CD4-positive, alpha-beta T cell treated with Interleukin-17A for 1 hour (primary cell): ENCODE measurements at regions not wholly inside any gene's neighbourhood (a gene's known extent, or its start where the extent isn't known, plus 50 kb on each side); places are given as distances from the start of the nearest gene placed in this dataset.

Source experiments
- DNase-seq: peaks from one replicate; pipeline ENCODE4 v3.0.0-alpha.2; 2020

DNA sequence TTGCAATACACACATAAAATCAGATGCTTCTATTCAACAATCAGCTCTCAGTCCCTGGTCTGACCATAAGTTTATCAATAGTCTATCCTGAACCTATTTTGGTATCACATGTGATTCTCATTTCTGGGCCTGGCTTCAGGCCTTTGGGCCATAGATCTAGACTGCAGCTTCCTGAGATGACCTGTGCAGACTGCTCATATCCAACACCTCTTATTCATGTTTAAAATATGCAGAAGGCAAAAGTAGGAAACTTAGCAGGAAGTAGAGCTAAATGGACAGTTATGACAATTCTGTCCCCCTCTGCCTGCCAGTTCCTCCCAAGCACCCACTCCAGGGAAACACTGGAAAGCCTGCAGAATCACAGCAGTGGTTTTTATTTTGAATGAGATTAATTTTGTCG, 53.3 kb downstream of the C7orf25 start:
- DNase-seq = no peak

DNA sequence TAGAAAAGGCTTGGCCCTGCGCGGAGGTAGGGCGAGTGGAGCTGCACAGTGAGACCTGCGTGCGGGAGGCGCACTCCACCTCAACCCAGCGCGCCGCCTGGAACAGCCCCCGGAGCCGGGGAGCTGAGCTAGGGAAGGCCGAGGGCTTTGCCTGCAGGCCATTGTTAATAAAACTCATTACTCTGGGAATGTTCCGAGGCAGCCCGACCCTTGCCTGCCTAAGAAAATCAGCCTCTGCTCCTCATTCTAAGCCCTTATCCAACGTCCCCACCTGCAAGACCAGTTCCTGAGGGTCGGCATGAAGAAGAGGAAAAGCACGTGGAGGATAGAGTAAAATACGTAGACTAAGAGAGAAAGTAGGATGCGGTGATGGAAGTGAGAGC, 55.3 kb downstream of the C7orf25 start:
- DNase-seq = no peak

DNA sequence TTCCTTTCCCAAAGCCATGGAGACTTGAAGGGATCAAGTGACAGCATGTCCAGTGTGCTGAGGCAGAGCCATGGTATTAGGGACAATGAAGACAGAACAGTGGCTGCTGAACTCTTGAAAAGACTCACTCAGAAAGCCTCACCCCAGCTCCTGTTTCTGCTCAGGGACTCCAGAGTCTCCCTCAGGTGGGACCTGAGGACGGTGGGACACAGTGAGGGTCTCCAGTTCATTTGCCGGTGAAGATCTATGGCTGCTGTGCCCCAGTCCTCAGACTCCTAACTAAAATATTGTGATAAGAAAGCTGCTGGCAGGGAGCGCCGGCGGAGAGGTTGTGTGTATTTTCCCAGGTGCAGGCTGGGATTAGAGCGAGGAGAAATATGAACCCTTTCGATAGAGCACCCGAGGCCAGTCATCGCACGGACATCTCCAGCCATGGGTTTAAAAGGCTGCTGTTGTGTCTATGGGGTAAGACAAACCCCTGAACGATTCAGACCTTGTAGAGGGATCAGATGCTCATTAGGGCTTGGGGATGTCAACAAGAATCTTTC, 57.2 kb downstream of the C7orf25 start:
- DNase-seq = no peak

DNA sequence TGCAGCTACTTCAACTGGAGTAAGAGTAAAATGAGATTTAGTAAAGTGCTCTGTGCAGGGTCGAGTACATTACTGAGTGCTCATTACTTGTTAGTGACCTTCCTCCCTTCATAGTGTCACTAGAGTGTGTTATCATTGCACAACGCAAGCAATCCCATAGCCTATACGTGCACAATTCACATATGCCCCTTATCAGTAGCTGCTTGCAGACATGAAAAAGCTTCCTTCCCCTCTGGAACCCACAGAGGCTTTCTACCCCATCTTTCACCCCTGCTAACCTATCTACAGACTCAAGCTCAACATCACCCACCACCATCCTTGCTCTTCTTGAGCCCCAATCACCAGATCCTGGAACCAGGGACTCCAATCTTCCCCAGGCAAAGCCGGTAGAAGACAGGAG, 59.3 kb downstream of the C7orf25 start:
- no peak for DNase-seq

DNA sequence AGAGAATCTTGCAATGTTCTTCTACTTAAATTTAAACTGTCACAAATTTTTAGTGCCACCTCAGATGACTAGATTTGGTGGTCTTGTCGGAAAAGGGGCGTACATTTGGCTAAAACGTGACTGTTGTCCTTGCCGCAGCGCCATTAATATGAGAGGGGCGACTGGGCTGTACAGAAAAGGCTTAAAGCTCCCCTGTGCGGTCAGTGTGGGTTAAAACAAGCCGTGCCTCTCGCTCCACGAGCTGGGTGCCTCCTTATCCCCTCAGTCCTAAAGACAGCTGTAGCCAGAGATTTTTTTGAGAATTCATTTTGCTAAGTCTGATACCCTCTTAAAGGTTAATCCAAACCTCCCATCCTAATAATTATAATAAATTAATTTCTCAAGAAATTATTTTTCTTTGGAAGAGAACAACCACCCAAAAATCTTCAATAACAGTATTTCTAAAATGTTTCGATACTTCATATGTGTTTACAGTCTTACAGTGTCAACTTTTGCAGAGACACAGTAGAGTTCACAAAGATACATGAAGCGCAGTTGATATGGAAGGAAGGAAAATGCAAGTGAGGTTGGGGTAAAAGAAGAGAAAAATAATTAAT, 68.6 kb downstream of the C7orf25 start:
- DNase-seq = no peak

DNA sequence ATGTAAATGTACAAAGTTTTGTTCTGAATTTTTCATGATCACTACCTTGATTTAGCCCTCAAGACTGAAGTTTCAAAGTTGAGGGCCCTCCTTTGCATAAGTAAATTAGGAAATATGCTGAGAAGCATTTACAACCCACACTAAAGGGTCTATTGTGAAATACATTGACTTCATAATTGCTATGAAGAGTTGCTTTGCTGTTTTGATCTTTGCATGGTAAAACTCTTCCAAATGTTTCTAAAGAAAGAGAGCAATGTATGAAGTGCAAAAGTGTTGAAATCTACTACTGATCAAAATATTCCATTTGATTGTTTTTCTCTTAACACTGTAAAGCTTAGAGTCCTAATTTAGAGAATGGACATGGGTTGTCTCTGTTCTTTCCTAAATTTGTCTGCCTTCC, 77.2 kb downstream of the C7orf25 start:
- no peak for DNase-seq

DNA sequence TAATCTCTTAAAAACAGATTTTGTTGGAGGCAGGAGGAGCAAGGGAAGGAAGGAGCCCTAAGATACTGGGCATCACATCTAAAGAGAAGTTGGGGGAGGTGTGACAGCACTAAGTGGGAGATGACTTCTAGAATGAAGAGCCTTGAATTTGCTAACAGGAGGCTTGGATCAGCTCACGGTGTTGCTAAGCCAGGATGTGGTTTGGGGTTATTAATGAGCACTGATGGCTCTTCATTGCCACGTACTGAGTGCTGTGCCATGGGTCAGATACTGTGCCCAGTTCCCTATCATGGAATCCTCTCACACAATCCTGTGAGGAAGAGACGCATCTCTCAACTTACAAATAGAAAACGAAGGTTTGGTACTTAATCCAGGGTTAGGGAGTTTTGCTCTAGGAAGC, 78.5 kb downstream of the C7orf25 start:
- DNase-seq = no peak

DNA sequence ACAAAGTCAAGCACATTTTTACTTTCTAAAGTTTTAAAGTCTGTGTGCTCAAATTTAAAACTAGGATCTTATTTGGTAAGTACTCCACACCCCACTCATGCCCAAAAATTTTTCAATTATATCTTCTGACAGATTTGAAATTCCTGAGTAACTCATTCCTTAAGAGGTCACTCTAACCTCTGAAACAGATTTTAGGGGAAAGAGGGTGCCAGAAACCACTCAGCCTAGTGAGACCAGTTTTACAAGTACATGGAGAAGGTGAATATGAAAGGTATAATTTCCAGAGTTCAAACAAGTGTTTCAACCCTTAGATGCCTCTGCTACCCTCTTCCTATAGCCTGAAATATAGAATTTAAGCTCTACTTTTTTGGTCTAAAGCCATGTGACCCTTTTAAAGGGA, 79.2 kb downstream of the C7orf25 start:
- no peak for DNase-seq

DNA sequence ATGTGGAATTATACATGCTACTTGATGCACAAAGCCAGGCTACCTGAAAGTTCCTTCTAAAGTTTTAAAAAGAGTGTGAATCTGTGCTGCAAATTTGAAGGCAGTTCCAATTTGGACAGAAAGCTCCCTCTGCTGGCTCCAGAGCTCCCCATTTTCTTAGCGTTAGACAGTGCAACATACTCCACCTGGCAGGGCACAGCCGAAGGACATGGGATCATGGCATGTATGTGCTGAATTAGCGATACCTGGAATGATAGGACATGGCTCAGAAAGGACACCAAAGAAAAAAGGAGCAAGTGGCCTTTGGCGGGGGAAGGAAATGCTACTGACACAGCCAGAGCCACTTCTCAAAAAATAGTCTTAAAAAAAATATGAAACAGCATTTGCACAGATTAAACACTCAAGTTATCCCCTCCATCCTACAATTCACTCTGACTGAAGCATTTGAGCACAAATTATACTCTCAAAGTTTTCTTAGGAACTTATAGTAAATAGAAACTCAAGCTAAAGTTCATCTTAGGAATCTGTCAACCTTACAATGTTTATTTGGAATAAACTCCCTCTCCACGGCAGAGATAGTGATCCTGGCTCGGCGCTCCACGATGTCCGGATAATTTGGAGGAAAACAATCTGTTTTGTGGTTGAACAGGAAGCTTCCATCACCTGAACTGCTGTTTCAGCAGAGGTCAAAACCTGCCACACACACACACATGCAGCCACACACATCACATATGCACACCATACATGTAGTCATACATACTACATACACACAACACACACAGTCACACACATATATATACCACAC, 80.0 kb downstream of the C7orf25 start:
- no peak for DNase-seq

DNA sequence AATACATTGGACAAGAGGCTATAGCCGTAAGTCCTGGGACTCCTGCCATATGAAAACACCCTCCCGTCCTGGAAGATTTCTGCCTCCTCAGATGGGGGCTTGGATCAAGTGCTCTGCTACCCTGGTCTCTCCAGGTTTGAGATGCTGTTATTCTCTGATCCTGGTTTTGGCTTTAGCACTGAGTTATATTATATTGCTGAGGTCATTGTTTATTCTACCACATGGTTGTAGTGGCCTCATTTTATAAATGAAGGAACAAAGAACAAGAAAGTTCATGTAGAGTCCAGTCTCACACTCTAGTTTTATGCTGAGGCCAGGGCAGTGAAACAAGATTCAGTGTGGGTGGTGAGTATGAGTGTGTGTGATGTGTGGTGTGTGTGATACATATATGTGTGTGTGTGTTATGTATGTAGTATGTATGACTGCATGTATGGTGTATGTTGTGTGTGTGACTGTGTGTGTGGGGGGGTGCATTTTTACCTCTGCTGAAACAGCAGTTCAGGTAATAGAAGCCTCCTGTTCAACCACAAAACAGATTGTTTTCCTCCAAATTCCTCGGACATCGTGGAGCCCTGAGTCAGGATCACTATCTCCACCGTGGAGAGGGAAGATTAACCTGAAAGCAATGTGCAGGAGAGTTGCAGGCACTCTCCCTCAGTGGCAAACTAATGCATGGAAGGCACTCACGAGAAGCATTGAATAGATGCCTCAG, 80.7 kb downstream of the C7orf25 start:
- DNase-seq = no peak

DNA sequence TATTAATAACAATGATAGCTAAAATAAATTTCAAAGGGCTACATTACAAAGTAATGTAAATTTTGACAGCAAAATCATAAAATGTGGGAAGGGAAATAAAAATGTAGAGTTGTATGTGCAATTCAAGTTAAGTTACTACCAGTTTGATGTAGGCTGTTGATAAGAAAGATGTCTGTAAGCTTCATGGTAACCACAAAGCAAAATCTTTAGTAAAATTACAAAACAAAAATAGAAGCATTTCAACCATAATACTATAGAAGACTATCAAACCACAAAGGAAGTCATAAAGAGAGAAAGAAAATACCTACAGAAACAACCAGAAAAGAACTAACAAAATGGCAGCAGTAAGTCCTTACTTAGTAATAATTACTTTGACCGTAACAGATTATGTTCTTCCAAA, 99.1 kb downstream of the C7orf25 start:
- DNase-seq = no peak

DNA sequence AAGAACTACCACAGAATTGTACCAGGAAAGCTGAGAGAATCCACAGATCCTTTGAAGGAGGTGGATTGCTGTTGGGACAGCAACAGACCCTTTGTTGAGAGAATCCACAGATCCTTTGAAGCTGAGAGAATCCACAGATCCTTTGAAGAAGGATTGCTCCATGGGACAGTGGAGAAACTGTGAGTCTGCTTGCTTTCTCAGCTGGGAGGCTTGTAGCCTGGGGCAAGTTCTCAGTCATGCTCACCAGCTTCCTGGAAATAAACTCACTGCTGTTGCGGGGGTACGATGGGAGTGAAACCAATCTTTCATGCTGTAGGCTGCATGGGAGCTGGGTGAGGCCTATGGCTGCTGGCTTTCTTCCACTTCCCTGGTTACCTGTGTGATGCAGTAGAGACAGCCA, 106.3 kb downstream of the C7orf25 start:
- no peak for DNase-seq

DNA sequence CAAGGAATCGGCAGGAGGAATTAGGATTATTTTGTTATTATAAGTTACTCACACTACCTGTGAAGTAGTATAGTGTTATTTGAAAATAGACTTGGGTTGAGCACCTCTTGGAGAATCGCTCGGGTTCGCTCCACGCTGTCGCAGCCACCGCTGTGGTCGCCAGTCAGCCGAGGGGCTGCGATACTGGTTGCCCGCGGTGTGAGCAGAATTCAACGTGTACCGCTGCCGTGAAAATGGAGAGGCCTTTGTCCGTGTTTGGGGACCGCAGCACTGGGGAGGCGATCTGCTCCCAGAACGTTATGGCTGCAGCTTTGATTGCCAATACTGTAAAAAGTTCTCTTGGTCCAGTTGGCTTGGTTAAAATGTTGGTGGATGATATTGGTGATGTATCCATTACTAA, 117.2 kb downstream of the C7orf25 start:
- DNase-seq = no peak

DNA sequence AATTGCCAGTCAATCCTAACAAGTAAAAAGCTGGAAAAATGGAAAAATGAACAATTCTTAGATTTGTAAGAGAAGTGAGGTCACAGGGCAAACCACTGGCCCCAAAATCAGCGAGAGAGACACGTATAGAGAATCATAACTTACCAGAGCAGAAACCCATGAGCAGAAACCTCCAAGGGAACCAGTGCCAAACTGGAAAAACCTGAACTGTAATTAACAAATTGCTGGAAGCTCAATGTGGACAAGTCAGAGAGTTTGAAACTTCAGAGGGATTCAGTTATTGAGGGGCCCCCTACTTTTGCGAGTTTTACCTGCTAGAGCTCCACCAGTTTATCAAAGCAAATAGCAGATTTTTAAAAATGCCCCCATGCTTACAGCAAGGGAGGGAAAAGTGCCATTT, 119.0 kb downstream of the C7orf25 start:
- no peak for DNase-seq

DNA sequence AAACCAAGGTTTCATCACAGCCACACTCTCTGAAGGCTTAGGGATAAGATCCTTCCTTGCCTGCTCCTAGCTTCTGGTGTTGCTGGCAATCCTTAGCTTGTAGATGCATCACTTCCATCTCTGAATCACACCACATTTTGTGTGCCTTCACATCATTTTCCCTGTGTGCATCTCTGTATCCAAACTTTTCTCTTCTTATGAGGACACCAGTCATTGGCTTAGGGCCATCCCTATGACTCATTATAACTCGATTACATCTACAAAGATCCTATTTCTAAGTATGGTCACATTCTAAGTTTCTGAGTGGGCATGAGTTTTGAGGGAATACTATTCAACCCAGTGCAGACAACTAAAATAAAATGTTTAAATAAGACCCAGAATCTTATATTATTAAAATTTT, 121.7 kb downstream of the C7orf25 start:
- no peak for DNase-seq

DNA sequence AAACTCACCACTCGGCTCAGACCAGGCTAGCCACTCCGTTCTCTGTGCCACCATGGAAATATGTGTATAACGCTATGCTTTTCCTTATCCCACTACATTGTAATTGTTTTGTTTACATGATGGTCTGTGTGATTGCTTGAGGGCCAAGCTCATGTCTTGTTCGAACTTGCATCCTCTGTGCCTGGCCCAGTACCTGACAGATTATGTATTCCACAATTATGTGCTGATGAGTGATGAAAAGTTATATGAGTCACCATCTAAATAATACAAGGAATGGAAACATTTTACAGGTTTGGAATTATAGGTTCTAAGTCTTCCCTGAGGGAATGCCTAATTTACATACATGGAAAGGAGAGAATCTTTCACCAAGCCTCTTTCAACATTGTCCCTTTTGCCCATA, 137.4 kb downstream of the C7orf25 start:
- DNase-seq = no peak

DNA sequence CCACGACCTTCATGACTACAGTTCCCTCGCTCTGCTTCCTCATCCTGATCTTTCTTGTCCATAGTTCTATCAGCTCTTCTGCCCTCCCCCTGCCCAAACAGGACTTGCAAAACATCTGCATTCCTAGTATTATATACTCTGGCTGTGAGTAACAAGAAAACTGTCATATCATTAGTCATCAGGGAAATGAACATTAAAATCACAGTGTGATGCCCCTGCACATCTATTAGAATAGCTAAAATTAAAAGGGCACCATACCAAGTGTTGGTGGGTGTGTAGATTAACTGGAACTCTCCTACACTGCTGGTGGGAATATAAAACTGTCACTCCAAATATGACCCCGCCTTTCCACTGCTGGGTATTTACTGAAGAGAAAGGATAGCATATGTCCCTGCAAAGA, 141.8 kb downstream of the C7orf25 start:
- no peak for DNase-seq

DNA sequence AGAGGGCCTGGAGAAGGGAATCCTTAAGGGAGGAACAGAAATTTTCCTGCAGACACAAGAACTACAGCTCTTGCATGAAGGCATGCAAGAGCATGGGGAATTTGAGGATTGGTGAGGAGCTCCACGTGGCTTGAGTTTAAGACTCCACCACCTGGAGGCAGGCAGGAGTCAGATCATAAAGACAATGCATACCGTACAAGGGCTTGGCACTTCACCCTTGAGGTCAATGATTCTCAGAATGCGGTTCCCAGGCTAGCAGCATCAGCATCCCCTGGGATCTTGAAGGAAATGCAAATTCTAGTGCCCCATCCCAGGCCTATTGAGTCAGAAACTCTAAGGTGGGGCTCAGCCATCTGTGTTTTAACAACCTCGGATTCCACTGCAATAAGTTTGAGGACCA, 143.8 kb downstream of the C7orf25 start:
- no peak for DNase-seq

DNA sequence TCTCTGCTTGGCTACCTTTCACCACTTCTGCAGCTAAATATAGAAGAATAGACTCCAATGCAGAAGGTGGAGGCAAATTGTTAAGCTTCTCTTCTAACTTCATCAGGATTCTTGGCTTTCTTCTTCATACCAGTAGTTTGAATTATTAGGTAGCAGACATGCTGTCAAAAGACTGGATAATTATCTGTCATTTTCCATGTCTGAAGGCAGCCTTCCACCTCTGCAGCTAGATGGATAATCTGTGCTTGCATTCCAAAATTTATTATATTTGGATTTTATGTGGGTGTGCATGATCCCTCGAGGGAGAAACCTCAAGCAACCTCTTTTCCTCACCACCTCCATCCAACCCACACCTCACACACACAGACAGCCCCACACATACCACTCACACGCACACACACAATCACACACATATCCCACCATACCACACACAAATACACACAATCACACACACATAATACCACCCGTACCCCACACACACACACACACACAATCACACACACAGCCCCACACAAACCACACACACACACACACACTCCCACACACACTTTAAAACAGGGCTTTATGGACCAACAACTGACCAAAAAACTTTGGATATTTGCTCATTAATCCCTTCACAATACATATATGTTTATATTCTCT, 145.0 kb downstream of the C7orf25 start:
- DNase-seq = no peak

DNA sequence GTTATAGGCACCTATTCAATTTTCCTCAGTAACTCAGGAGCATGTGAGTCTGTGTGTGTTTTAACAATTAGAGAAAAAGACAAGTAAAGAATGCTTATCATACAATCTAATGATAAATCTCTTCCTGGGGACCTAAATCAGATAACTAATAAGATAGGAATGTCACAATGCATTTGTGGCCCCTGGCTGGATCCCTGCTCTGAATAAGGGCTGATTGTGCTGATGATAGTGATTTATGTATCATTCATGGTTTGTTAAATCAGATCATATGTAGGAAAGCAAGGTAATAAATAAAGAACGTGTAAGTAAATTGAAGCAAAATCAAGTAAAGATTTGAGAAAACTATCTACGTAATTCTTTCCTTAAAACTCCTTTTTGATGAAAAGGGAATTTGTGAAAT, 145.9 kb downstream of the C7orf25 start:
- DNase-seq = no peak

DNA sequence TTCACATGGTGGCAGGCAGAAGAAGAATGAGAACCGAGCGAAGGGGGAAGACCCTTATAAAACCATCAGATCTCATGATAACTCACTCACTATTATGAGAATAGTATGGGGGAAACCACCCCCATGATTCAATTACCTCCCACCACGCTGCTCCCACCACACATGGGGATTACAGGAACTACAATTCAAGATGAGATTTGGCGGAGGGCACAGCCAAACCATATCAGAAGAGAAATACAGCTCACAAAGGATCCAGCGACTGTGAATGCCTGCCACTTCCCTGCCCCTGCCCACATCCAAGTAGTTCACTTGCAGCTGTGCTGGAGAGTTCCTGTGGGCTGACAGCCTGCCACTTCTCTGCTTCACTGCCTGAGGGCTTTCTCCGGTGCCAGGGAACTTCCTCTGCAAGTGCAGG, 148.7 kb downstream of the C7orf25 start:
- no peak for DNase-seq

DNA sequence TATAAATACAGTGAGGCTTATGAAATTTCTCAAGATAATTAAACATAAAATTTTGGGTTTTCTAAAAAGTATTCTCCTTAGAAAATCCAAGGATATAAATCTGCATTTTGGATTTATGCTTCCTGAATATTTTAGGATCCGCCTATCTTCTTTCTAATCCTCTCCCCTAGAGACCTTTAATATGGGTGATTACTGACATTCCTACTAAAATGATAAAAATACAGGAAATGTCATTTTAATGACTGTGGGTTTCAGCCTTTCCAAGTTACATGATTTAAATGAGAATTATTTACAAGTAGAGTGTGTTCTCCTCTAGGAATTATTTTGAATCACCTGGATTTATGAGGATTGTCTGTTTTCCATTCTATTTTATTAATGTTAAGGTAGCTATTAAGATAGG, 150.4 kb downstream of the C7orf25 start:
- no peak for DNase-seq

DNA sequence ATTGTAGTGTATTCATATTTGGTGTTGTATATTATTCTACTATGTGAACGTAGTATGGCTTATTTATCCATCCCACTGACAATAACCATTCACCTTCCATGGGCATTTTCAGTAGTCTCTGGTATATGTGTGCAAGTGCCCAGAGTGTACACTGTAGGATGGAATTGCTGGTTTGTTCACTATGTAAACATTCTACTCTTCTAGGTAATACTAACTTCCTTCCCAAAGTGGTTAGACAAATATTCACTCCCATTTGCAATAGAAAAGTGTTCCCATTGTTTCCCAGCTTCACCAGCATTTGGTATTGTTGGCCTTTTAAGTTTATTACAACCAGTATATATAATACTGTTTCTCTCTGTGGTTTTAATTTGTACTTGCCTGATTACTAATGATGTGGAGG, 153.7 kb downstream of the C7orf25 start:
- no peak for DNase-seq

DNA sequence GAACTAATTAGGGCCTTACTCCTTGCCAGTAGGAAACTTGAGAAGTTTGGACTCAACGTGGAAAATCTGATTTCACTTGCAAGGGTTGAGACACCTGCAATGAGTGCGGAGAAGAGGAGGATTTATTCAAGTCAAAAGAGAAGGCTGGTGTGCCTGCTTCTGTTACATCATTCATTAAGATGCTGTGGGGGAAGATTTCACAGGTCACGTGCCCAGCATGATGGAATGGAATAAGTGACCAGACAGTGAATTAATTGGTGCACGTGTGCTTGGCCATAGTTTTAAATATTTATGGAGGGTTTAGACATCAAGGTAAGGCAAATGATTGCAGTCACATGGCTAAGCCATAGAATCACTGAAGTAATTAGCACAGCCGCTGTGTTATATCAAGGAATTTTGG, 155.0 kb downstream of the C7orf25 start:
- DNase-seq = no peak
